ENCODE measurements at regions not wholly inside any gene's neighbourhood (a gene's known extent, or its start where the extent isn't known, plus 50 kb on each side); places are given as distances from the start of the nearest gene placed in this dataset.

DNA sequence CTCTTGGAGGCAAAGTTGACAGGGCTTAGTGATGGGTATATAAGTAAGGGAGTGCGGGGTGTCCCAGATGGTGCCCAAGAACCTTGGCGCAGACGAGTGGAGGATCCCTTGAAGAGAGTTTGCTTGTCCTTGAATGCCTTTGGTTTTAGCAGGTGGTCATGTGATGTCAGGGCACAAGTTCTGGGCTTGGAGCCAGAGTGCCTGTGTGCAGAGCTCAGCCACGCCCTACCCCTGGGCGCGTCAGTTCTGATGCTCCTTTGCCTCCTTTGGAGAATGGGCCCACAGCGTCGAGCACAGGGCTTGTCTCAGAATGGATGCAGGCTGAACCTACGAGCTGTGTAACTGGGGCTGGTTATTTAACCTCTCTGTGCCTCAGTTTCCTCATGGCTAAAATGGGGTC is 412.2 kb upstream of the EEF2KMT start:
- no peak overlapping the region for H3K4ac ChIP-seq (ENCODE audit: low read depth, low read length)
- H3K14ac ChIP-seq (replicated peaks; ENCODE audit: low read depth, low read length), result no peak overlapping the region
- ATAC-seq (ENCODE audit: low read depth) (no peak), DNase-seq (no peak)
- H4K91ac ChIP-seq (ENCODE audit: insufficient read depth, low read depth, low read length), result no peak overlapping the region
- H2BK120ac ChIP-seq (ENCODE audit: low read depth, low read length), result no peak overlapping the region
- no peak overlapping the region for H3K4me3 ChIP-seq (ENCODE audit: insufficient read depth, low read depth, low read length)
- no peak overlapping the region for H3K4me2 ChIP-seq (ENCODE audit: low read depth, low read length)
- H3K27ac ChIP-seq (ENCODE audit: insufficient read depth, low read length), result no peak overlapping the region
- no peaks in the 10 kb centered on the region for H3K4me1 ChIP-seq (ENCODE audit: control insufficient read depth, insufficient read depth, low read length)
- no peaks in the 10 kb centered on the region for H3K36me3 ChIP-seq (ENCODE audit: control insufficient read depth, insufficient read depth, low read length)
- BruUV-seq (replicated peaks), result no TSS peak
- H3K9me3 ChIP-seq (ENCODE audit: control insufficient read depth, insufficient read depth, low read length), result peaks cover 43% of the 10 kb centered on the region
- no peak for TF ChIP-seq MAZ (IDR thresholded peaks at IDR 0.05; ENCODE audit: borderline replicate concordance, low read depth, low read length)
- no peak for TF ChIP-seq MXI1 (IDR thresholded peaks at IDR 0.05; ENCODE audit: borderline replicate concordance, low read depth, low read length)
- no peak for TF ChIP-seq POLR2A (IDR thresholded peaks at IDR 0.05; ENCODE audit: low read depth, low read length)
- TF ChIP-seq, protein P1, sequence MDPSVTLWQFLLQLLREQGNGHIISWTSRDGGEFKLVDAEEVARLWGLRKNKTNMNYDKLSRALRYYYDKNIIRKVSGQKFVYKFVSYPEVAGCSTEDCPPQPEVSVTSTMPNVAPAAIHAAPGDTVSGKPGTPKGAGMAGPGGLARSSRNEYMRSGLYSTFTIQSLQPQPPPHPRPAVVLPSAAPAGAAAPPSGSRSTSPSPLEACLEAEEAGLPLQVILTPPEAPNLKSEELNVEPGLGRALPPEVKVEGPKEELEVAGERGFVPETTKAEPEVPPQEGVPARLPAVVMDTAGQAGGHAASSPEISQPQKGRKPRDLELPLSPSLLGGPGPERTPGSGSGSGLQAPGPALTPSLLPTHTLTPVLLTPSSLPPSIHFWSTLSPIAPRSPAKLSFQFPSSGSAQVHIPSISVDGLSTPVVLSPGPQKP (IDR thresholded peaks at IDR 0.05; ENCODE audit: borderline replicate concordance, low read depth, low read length), result no peak
- no peak for TF ChIP-seq SMC3 (IDR thresholded peaks at IDR 0.05; ENCODE audit: low read depth, low read length)
- no peak for TF ChIP-seq MAFK (IDR thresholded peaks at IDR 0.05; ENCODE audit: low read depth, low read length)
- TF ChIP-seq, protein P2, sequence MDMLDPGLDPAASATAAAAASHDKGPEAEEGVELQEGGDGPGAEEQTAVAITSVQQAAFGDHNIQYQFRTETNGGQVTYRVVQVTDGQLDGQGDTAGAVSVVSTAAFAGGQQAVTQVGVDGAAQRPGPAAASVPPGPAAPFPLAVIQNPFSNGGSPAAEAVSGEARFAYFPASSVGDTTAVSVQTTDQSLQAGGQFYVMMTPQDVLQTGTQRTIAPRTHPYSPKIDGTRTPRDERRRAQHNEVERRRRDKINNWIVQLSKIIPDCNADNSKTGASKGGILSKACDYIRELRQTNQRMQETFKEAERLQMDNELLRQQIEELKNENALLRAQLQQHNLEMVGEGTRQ (IDR thresholded peaks at IDR 0.05; ENCODE audit: low read depth, low read length), result no peak
- TF ChIP-seq CEBPB (IDR thresholded peaks at IDR 0.05; ENCODE audit: low read depth, low read length), result no peak
- no peak for TF ChIP-seq CHD1 (IDR thresholded peaks at IDR 0.05; ENCODE audit: low read depth, low read length)
- TF ChIP-seq FOS (IDR thresholded peaks at IDR 0.05; ENCODE audit: low read depth, low read length), result no peak
- TF ChIP-seq RCOR1 (IDR thresholded peaks at IDR 0.05; ENCODE audit: insufficient replicate concordance, low read length), result no peak
- TF ChIP-seq RFX5 (IDR thresholded peaks at IDR 0.05; ENCODE audit: low read depth, low read length), result no peak
- no peak for TF ChIP-seq NFE2L2 (IDR thresholded peaks at IDR 0.05; ENCODE audit: low read depth, low read length)
- TF ChIP-seq BHLHE40 (IDR thresholded peaks at IDR 0.05; ENCODE audit: low read depth, low read length), result no peak
- TF ChIP-seq, protein P3, sequence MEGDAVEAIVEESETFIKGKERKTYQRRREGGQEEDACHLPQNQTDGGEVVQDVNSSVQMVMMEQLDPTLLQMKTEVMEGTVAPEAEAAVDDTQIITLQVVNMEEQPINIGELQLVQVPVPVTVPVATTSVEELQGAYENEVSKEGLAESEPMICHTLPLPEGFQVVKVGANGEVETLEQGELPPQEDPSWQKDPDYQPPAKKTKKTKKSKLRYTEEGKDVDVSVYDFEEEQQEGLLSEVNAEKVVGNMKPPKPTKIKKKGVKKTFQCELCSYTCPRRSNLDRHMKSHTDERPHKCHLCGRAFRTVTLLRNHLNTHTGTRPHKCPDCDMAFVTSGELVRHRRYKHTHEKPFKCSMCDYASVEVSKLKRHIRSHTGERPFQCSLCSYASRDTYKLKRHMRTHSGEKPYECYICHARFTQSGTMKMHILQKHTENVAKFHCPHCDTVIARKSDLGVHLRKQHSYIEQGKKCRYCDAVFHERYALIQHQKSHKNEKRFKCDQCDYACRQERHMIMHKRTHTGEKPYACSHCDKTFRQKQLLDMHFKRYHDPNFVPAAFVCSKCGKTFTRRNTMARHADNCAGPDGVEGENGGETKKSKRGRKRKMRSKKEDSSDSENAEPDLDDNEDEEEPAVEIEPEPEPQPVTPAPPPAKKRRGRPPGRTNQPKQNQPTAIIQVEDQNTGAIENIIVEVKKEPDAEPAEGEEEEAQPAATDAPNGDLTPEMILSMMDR (conservative IDR thresholded peaks at IDR 0.05; ENCODE audit: low read depth, low read length), result no peak
- TF ChIP-seq RAD21 (IDR thresholded peaks at IDR 0.05; ENCODE audit: low read length), result no peak
- no peak overlapping the region for H2AK5ac ChIP-seq (ENCODE audit: low read depth, low read length)
- H3K23ac ChIP-seq (ENCODE audit: low read depth, low read length), result no peak overlapping the region
- no peaks in the 10 kb centered on the region for H3K79me1 ChIP-seq (ENCODE audit: low read depth in 1 of 2, low read length in 2 of 2)
- no peak overlapping the region for H2BK15ac ChIP-seq (ENCODE audit: low read depth, low read length)
- no peak overlapping the region for H3K18ac ChIP-seq (ENCODE audit: low read depth, low read length)
- H3K9ac ChIP-seq (ENCODE audit: low read depth, low read length), result no peak overlapping the region
- no peak overlapping the region for H3K56ac ChIP-seq (ENCODE audit: extremely low read depth, insufficient read depth, low read length)
- H2AFZ ChIP-seq (replicated peaks; ENCODE audit: low read length, poor library complexity), result no peak overlapping the region
- H3K27me3 ChIP-seq (ENCODE audit: control insufficient read depth, insufficient read depth, low read length), result no peaks in the 10 kb centered on the region
- H4K20me1 ChIP-seq (ENCODE audit: insufficient read depth, low read length), result no peaks in the 10 kb centered on the region
- POLR2A ChIA-PET (ENCODE audit: unreplicated experiment), result no interaction called here
- no peak overlapping the region for H4K8ac ChIP-seq (ENCODE audit: low read depth in 2 of 2, low read length in 2 of 2)
- intact Hi-C loops (cut with micrococcal nuclease), result no loop called here
- 50% methylated on average over 1 of the region's 9 CpGs; no CpG with 5 or more reads in 1 of the 2 experiments for WGBS, 2 experiments (ENCODE audit: extremely low coverage in 2 of 2, insufficient read length in 1 of 2)
- no peak overlapping the region for H2AK9ac ChIP-seq (replicated peaks; ENCODE audit: low read depth, low read length, poor library complexity)
- dilution Hi-C loops (cut with HindIII; ENCODE audit: low sequenced_read_pairs, unreplicated experiment), result no loop called here
- H2BK20ac ChIP-seq (ENCODE audit: low read depth, low read length), result no peak overlapping the region
- no peak overlapping the region for H4K5ac ChIP-seq (ENCODE audit: low read depth, low read length)
- H3K9me1 ChIP-seq (ENCODE audit: insufficient read depth, low read length), result no peaks in the 10 kb centered on the region
- no peak overlapping the region for H2BK5ac ChIP-seq (ENCODE audit: low read depth, low read length, poor library complexity, severe bottlenecking)
- CTCF ChIA-PET, result no interaction called here
- in situ Hi-C loops (cut with MboI; ENCODE audit: low sequenced_read_pairs), result no loop called here
